ENCODE measurements at regions not wholly inside any gene's neighbourhood (a gene's known extent, or its start where the extent isn't known, plus 50 kb on each side); places are given as distances from the start of the nearest gene placed in this dataset.

- POLR2A ChIA-PET = no interaction called here
- ATAC-seq = no peak
- Mint-ChIP-seq H3K36me3 (no peaks in the 10 kb centered on the region), H3K27ac (no peak overlapping the region), H3K27me3 (peaks cover 0 to 4% (median 0%) of the 10 kb centered on the region in 5 donors), H3K4me3 (no peak overlapping the region), H3K9me3 (peaks cover 0 to 15% (median 3%) of the 10 kb centered on the region in 9 donors), H3K4me1 (no peaks in the 10 kb centered on the region)
- DNase-seq = no peak
These were observed 691.5 kb upstream of the MAP3K7 start for GRCh38 chr6:91278416-91278815.

DNA sequence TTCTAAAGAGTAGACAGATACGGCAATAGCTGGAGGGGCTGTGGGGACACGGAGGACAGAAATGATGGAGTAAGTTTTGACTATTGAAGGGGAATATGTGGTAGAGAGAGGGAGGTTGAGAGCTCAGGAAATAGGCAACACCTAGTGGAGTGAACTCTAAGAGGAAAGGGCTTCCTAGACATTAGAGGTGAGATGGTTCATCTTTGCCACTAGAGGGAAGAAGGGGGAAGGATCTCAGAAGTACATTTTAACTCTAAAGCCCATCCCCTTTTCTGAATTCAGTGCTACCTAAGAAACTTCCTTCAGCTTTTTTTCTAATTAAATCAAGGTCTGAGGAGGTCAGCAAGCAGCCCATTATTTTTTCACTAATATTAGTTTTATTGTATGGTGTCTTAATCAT is 689.4 kb upstream of the MAP3K7 start:
- Mint-ChIP-seq H3K27me3 (peaks cover 0 to 4% (median 0%) of the 10 kb centered on the region in 5 donors), H3K4me1 (no peaks in the 10 kb centered on the region), H3K9me3 (peaks cover 0 to 9% (median 0%) of the 10 kb centered on the region in 9 donors), H3K4me3 (no peak overlapping the region), H3K27ac (no peak overlapping the region), H3K36me3 (no peaks in the 10 kb centered on the region)
- POLR2A ChIA-PET = no interaction called here
- no peak for ATAC-seq
- DNase-seq = no peak

DNA sequence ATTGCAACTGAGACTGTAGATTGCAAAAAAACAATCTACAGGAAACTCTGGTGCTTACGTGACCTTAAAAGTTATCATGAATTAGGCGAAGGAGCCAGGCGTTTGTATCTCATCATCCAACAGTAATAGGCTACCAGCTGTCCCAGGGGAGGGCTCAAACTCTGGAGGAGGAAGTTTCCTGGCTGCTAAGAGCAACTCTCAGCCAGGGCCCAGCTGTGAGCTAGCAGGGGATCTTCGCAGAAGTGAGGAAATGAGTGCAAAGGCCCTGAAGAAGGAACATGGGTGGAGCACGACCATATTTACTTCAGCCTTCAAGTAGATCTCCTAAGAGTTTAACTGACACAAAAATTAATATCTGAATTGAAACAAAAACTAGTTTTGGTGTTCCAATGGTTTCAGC is 686.9 kb upstream of the MAP3K7 start:
- POLR2A ChIA-PET = no interaction called here
- Mint-ChIP-seq H3K4me1 (no peaks in the 10 kb centered on the region), H3K27ac (no peak overlapping the region), H3K27me3 (peaks cover 0 to 4% (median 0%) of the 10 kb centered on the region in 5 donors), H3K4me3 (no peak overlapping the region), H3K9me3 (peaks cover 0 to 9% (median 0%) of the 10 kb centered on the region in 9 donors), H3K36me3 (no peaks in the 10 kb centered on the region)
- ATAC-seq (no peak), DNase-seq (no peak)

- no peaks in the 10 kb centered on the region for H3K4me1 Mint-ChIP-seq
- ATAC-seq (no peak), DNase-seq (no peak)
- POLR2A ChIA-PET = no interaction called here
- H3K9me3 Mint-ChIP-seq = peaks cover 0 to 9% (median 0%) of the 10 kb centered on the region in 9 donors
- H3K27me3 Mint-ChIP-seq = peaks cover 0 to 4% (median 0%) of the 10 kb centered on the region in 5 donors
- no peak overlapping the region for H3K4me3 Mint-ChIP-seq
- H3K36me3 Mint-ChIP-seq = no peaks in the 10 kb centered on the region
- H3K27ac Mint-ChIP-seq = no peak overlapping the region
These were observed 684.9 kb upstream of the MAP3K7 start for GRCh38 chr6:91271807-91272206.

- Mint-ChIP-seq H3K4me3 (no peak overlapping the region), H3K9me3 (peaks cover 0 to 3% (median 0%) of the 10 kb centered on the region in 9 donors), H3K27ac (no peak overlapping the region), H3K27me3 (no peaks in the 10 kb centered on the region), H3K4me1 (no peaks in the 10 kb centered on the region), H3K36me3 (no peaks in the 10 kb centered on the region)
- DNase-seq (no peak), ATAC-seq (no peak)
- POLR2A ChIA-PET = no interaction called here
These were observed 682.1 kb upstream of the MAP3K7 start for GRCh38 chr6:91268941-91269340.

- H3K4me3 Mint-ChIP-seq = no peak overlapping the region
- ATAC-seq (no peak), DNase-seq (no peak)
- no peak overlapping the region for H3K27ac Mint-ChIP-seq
- H3K4me1 Mint-ChIP-seq = no peaks in the 10 kb centered on the region
- H3K27me3 Mint-ChIP-seq = no peaks in the 10 kb centered on the region
- POLR2A ChIA-PET = no interaction called here
- H3K36me3 Mint-ChIP-seq = no peaks in the 10 kb centered on the region
- peaks cover 0 to 3% (median 0%) of the 10 kb centered on the region in 9 donors for H3K9me3 Mint-ChIP-seq
These were observed 680.4 kb upstream of the MAP3K7 start for GRCh38 chr6:91267246-91267645.

DNA sequence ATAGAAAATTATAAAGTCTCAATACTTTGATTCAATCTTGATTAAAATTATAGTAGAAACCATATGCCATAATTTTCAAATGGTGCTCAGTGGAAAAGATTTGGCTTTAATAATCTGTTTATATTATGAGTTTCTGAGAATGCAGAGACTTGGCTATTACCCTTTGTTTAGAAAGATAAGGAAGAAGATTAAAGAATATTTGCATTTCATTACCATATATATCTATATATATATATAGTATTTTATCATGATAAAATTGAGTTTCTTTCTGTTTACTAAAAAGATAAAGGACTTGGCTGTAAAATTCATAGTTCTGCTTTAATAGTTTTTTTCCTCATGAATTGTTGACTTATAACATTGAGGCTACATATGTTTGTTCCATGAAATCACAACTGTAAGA is 679.3 kb upstream of the MAP3K7 start:
- H3K27ac Mint-ChIP-seq = no peak overlapping the region
- H3K9me3 Mint-ChIP-seq = peaks cover 0 to 3% (median 0%) of the 10 kb centered on the region in 9 donors
- no peak for DNase-seq
- H3K27me3 Mint-ChIP-seq = no peaks in the 10 kb centered on the region
- no peaks in the 10 kb centered on the region for H3K4me1 Mint-ChIP-seq
- POLR2A ChIA-PET = no interaction called here
- no peaks in the 10 kb centered on the region for H3K36me3 Mint-ChIP-seq
- no peak overlapping the region for H3K4me3 Mint-ChIP-seq
- ATAC-seq = no peak

- H3K27ac Mint-ChIP-seq = no peak overlapping the region
- DNase-seq (no peak), ATAC-seq (no peak)
- peaks cover 0 to 10% (median 0%) of the 10 kb centered on the region in 9 donors for H3K9me3 Mint-ChIP-seq
- H3K27me3 Mint-ChIP-seq = peaks cover 0 to 3% (median 0%) of the 10 kb centered on the region in 5 donors
- no peaks in the 10 kb centered on the region for H3K4me1 Mint-ChIP-seq
- H3K4me3 Mint-ChIP-seq = no peak overlapping the region
- POLR2A ChIA-PET = no interaction called here
- H3K36me3 Mint-ChIP-seq = no peaks in the 10 kb centered on the region
These were observed 656.6 kb upstream of the MAP3K7 start for GRCh38 chr6:91243436-91243835.

- peaks cover 0 to 3% (median 0%) of the 10 kb centered on the region in 5 donors for H3K27me3 Mint-ChIP-seq
- H3K36me3 Mint-ChIP-seq = no peaks in the 10 kb centered on the region
- H3K4me3 Mint-ChIP-seq = no peak overlapping the region
These were observed 655.7 kb upstream of the MAP3K7 start for GRCh38 chr6:91242614-91242949.

GRCh38 chr6:91241946-91242613 is 655.2 kb upstream of the MAP3K7 start:
- Mint-ChIP-seq H3K4me3 (no peak overlapping the region), H3K9me3 (peaks cover 0 to 10% (median 0%) of the 10 kb centered on the region in 9 donors), H3K36me3 (no peaks in the 10 kb centered on the region), H3K4me1 (no peaks in the 10 kb centered on the region), H3K27ac (no peak overlapping the region), H3K27me3 (peaks cover 0 to 3% (median 0%) of the 10 kb centered on the region in 5 donors)
- no peak for ATAC-seq
- POLR2A ChIA-PET = no interaction called here
- no peak for DNase-seq

More at GRCh38 chr6:91242614-91242949, 655.7 kb upstream of the MAP3K7 start:
- POLR2A ChIA-PET = no interaction called here
- ATAC-seq = no peak
- Mint-ChIP-seq H3K4me1 (no peaks in the 10 kb centered on the region), H3K9me3 (peaks cover 0 to 10% (median 0%) of the 10 kb centered on the region in 9 donors), H3K27ac (no peak overlapping the region)
- DNase-seq = no peak

GRCh38 chr6:91240878-91241603 is 654.2 kb upstream of the MAP3K7 start:
- Mint-ChIP-seq H3K4me3 (no peak overlapping the region), H3K27me3 (peaks cover 0 to 3% (median 0%) of the 10 kb centered on the region in 5 donors), H3K4me1 (no peaks in the 10 kb centered on the region), H3K9me3 (peaks cover 0 to 10% (median 0%) of the 10 kb centered on the region in 9 donors), H3K36me3 (no peaks in the 10 kb centered on the region), H3K27ac (no peak overlapping the region)
- POLR2A ChIA-PET = no interaction called here
- DNase-seq = no peak
- ATAC-seq = no peak

GRCh38 chr6:91221072-91221720 is 634.3 kb upstream of the MAP3K7 start:
- peaks cover 0 to 10% (median 0%) of the 10 kb centered on the region in 9 donors for H3K9me3 Mint-ChIP-seq
- H3K27ac Mint-ChIP-seq = no peak overlapping the region
- ATAC-seq (no peak), DNase-seq (no peak)
- no peaks in the 10 kb centered on the region for H3K4me1 Mint-ChIP-seq
- no peaks in the 10 kb centered on the region for H3K36me3 Mint-ChIP-seq
- POLR2A ChIA-PET = no interaction called here
- peaks cover 0 to 9% (median 0%) of the 10 kb centered on the region in 5 donors for H3K27me3 Mint-ChIP-seq
- no peak overlapping the region for H3K4me3 Mint-ChIP-seq

DNA sequence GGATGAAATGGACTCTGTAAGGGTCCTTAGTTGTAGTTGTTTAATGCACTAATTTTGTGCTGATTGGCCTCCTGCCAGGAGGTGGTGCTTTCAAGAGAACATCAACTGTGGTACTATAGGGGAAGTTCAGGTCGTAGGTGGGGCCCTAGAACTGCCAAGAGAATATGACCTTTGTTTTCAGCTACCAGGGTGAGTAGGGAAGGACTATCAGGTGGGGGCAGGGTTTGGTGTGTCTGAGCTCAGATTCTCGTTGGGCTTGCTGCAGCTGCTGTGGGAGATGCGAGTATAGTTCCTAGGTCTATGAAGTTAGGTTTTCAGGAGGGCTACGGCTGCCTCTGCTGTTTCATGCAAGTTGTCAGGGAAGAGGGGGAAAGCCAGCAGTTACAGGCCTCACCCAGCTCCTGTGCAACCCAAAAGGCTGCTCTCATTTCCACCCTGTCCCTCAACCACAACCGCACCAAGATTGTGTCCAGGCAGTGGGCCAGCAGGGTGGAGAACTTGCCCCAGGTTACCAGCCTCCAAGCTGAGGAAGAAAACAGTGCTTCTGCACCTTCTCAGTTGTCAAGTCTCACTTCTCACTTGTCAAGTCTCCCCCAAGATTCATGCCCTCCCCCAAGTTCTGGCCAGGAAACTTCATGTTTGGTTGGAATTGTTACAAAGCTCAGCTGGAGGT is 626.5 kb upstream of the MAP3K7 start:
- POLR2A ChIA-PET = no interaction called here
- Mint-ChIP-seq H3K9me3 (peaks cover 0 to 32% (median 19%) of the 10 kb centered on the region in 9 donors), H3K4me3 (no peak overlapping the region), H3K27ac (no peak overlapping the region), H3K27me3 (no peaks in the 10 kb centered on the region), H3K36me3 (peaks cover 0 to 12% (median 0%) of the 10 kb centered on the region in 3 donors), H3K4me1 (no peaks in the 10 kb centered on the region)
- DNase-seq (no peak), ATAC-seq (no peak)

Data from naive thymus-derived CD8-positive, alpha-beta T cell (primary cell).